K562 (cell line): ENCODE measurements at regions not wholly inside any gene's neighbourhood (a gene's known extent, or its start where the extent isn't known, plus 50 kb on each side); places are given as distances from the start of the nearest gene placed in this dataset.

Source experiments
- ARID2 ChIP-seq: fragments of 450-650 bp; IDR thresholded peaks from 2 replicates; pipeline ENCODE4 v1.6.1; 2017; ENCODE audit warnings: antibody characterized with exemption, mild to moderate bottlenecking
- EHMT2 ChIP-seq: fragments of 450-650 bp; IDR thresholded peaks from 2 replicates; pipeline ENCODE4 v1.6.1; 2018; ENCODE audit warnings: antibody characterized with exemption
- ELF1 ChIP-seq: fragments of 200-800 bp; sonication (Bioruptor generic); IDR thresholded peaks from 2 replicates; pipeline ENCODE4 v1.6.1; 2016; ENCODE audit warnings: missing genetic modification characterization, missing compliant biosample characterization
- ETV6 ChIP-seq, 3 experiments: fragments of 150-350 bp in 1 of 3; sonication (generic) in 1 of 3; formaldehyde crosslinking in 1 of 3; IDR thresholded peaks; 2 replicates each; pipeline versions ENCODE4 v1.6.1 to v1.8.0; 2014 to 2022; ENCODE audit warnings: borderline replicate concordance in 2 of 3, low read depth in 2 of 3, antibody characterized with exemption in 1 of 3, low read length in 1 of 3, mild to moderate bottlenecking in 1 of 3, missing genetic modification reagents in 1 of 3
- KAT8 ChIP-seq: fragments of 450-650 bp; IDR thresholded peaks from 2 replicates; pipeline ENCODE4 v1.6.1; 2016; ENCODE audit warnings: low read depth, mild to moderate bottlenecking
- KHSRP ChIP-seq: fragments of 450-650 bp; IDR thresholded peaks from 2 replicates; pipeline ENCODE4 v1.6.1; 2017
- MAZ ChIP-seq, 2 experiments: fragments of 450-650 bp in 1 of 2; sonication (generic) in 1 of 2; formaldehyde crosslinking; IDR thresholded peaks in 1 of 2; conservative IDR thresholded peaks in 1 of 2; 2 replicates each; pipeline versions ENCODE4 v1.4.0 to v1.5.0; 2020; ENCODE audit warnings: mild to moderate bottlenecking in 1 of 2, missing genetic modification reagents in 1 of 2
- MEF2A ChIP-seq: IDR thresholded peaks from 2 replicates; pipeline ENCODE4 v1.6.1; 2011; ENCODE audit warnings: low read depth, mild to moderate bottlenecking, low read length, moderate library complexity; ENCODE audit not compliant: control insufficient read depth
- MIER1 ChIP-seq: fragments of 450-650 bp; IDR thresholded peaks from 2 replicates; pipeline ENCODE4 v1.6.1; 2016; ENCODE audit warnings: antibody characterized with exemption, mild to moderate bottlenecking, low read depth
- PHB2 ChIP-seq: fragments of 450-650 bp; IDR thresholded peaks from 2 replicates; pipeline ENCODE4 v1.6.1; 2017; ENCODE audit warnings: low read depth
- PRPF4 ChIP-seq: fragments of 200-400 bp; formaldehyde crosslinking; IDR thresholded peaks from one replicate; pipeline ENCODE4 v1.6.1; 2017; ENCODE audit warnings: low read length, low read depth, mild to moderate bottlenecking; ENCODE audit not compliant: insufficient read depth, poor library complexity, severe bottlenecking
- PTRF ChIP-seq: fragments of 450-650 bp; IDR thresholded peaks from 2 replicates; pipeline ENCODE4 v1.6.1; 2016; ENCODE audit warnings: mild to moderate bottlenecking, missing genetic modification characterization, missing compliant biosample characterization
- SMAD4 ChIP-seq: fragments of 250-450 bp; sonication (Bioruptor Pico); conservative IDR thresholded peaks from 2 replicates; pipeline ENCODE4 v1.8.0; 2021; ENCODE audit warnings: inconsistent platforms, mild to moderate bottlenecking, moderate library complexity
- SMARCA5 ChIP-seq: fragments of 450-650 bp; IDR thresholded peaks from 2 replicates; pipeline ENCODE4 v1.6.1; 2016
- SREBF1 ChIP-seq: fragments of 150-350 bp; IDR thresholded peaks from 2 replicates; pipeline ENCODE4 v1.6.1; 2014; ENCODE audit warnings: antibody characterized with exemption, low read depth, low read length, borderline replicate concordance
- TAF7 ChIP-seq: fragments of 450-650 bp; IDR thresholded peaks from 2 replicates; pipeline ENCODE4 v1.6.1; 2016; ENCODE audit warnings: missing genetic modification characterization, missing compliant biosample characterization
- ZFP30 ChIP-seq: fragments of 250-450 bp; sonication (Bioruptor Pico); IDR thresholded peaks from 2 replicates; pipeline ENCODE4 v1.8.0; 2022; ENCODE audit warnings: moderate library complexity, mild to moderate bottlenecking, inconsistent platforms, borderline replicate concordance
- ZNF282 ChIP-seq: sonication (generic); formaldehyde crosslinking; IDR thresholded peaks from 2 replicates; pipeline ENCODE4 v1.8.1; 2023; ENCODE audit warnings: missing genetic modification reagents
- ZNF695 ChIP-seq: fragments of 450-650 bp; formaldehyde crosslinking; IDR thresholded peaks from 2 replicates; pipeline ENCODE4 v1.4.0; 2020; ENCODE audit warnings: mild to moderate bottlenecking, moderate library complexity
- ZNF830 ChIP-seq: fragments of 250-450 bp; sonication (Bioruptor Pico); IDR thresholded peaks from 2 replicates; pipeline ENCODE4 v1.5.0; 2021; ENCODE audit warnings: mild to moderate bottlenecking
- TF ChIP-seq, protein P1 (sequence below): fragments of 250-450 bp; sonication (Bioruptor Pico); IDR thresholded peaks from 2 replicates; pipeline ENCODE4 v1.8.0; 2021; ENCODE audit warnings: moderate library complexity, mild to moderate bottlenecking, inconsistent platforms
- TF ChIP-seq, protein P2 (sequence below): sonication (generic); formaldehyde crosslinking; IDR thresholded peaks from 2 replicates; pipeline ENCODE4 v1.8.0; 2022; ENCODE audit warnings: missing genetic modification reagents, mild to moderate bottlenecking, moderate library complexity, borderline replicate concordance
- TF ChIP-seq, protein P3 (sequence below), 2 experiments: fragments of 450-650 bp; IDR thresholded peaks; 2 replicates each; pipeline ENCODE4 v1.6.1; 2016
- TF ChIP-seq, protein P4 (sequence below): sonication (generic); formaldehyde crosslinking; IDR thresholded peaks from 2 replicates; pipeline ENCODE4 v1.8.0; 2022; ENCODE audit warnings: mild to moderate bottlenecking, missing genetic modification reagents

DNA sequence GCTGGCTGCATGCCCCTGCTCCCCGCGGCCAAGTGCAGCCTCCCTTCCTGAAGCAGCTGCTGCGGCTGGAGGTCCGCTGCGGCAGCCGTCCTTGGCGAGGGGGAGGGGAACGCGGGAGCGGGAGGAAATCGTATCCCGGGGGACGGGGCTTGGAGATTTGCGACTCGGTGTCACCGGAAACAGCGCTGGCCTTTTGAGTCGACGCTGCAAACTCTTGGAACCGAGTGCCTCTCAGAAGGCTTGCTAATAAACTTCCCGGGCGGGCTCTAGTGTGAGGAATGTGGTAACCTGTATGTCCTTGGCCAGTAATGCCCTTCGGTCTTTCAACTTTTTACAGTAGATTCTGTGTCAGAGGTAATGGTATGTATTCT is 82.7 kb downstream of the PTPDC1 start (continued):
- TF ChIP-seq PTRF (tag) (no peak), MEF2A (0 out of 2 replicates have a peak, but pooled peaks have one; percentile 25), SMARCA5 (no peak), ZNF695 (no peak), PRPF4 (peak; percentile 4), PHB2 (no peak), SREBF1 (no peak), TAF7 (tag) (no peak), ARID2 (no peak), ETV6 (IDR thresholded peaks at IDR 0.05; ENCODE audit: borderline replicate concordance in 1 of 2, low read depth in 2 of 2, low read length in 1 of 2) (no peak), ETV6 (CRISPR knock-in tag; IDR thresholded peaks at IDR 0.05; ENCODE audit: borderline replicate concordance) (no peak), KHSRP (no peak), SMAD4 (no peak), ELF1 (no peak; the same call in 1 of the 2 replicates), ZNF282 (CRISPR knock-in tag) (no peak), MAZ (CRISPR knock-in tag; conservative IDR thresholded peaks at IDR 0.05 in 1 of 2, IDR thresholded peaks at IDR 0.05 in 1 of 2) (peak in 1 of 2 experiments; percentile 13; a peak in 1 of 4 replicates), KAT8 (no peak), MIER1 (no peak), ZNF830 (CRISPR knock-in tag) (no peak), ZFP30 (CRISPR knock-in tag) (no peak), EHMT2 (no peak)
- TF ChIP-seq, protein P1, sequence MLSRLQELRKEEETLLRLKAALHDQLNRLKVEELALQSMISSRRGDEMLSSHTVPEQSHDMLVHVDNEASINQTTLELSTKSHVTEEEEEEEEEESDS = no peak
- TF ChIP-seq, protein P2, sequence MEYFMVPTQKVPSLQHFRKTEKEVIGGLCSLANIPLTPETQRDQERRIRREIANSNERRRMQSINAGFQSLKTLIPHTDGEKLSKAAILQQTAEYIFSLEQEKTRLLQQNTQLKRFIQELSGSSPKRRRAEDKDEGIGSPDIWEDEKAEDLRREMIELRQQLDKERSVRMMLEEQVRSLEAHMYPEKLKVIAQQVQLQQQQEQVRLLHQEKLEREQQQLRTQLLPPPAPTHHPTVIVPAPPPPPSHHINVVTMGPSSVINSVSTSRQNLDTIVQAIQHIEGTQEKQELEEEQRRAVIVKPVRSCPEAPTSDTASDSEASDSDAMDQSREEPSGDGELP (CRISPR knock-in tag) = peak; percentile 96
- TF ChIP-seq, protein P3, sequence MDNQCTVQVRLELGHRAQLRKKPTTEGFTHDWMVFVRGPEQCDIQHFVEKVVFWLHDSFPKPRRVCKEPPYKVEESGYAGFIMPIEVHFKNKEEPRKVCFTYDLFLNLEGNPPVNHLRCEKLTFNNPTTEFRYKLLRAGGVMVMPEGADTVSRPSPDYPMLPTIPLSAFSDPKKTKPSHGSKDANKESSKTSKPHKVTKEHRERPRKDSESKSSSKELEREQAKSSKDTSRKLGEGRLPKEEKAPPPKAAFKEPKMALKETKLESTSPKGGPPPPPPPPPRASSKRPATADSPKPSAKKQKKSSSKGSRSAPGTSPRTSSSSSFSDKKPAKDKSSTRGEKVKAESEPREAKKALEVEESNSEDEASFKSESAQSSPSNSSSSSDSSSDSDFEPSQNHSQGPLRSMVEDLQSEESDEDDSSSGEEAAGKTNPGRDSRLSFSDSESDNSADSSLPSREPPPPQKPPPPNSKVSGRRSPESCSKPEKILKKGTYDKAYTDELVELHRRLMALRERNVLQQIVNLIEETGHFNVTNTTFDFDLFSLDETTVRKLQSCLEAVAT (IDR thresholded peaks at IDR 0.05) = peak; percentile 27 to 75; a peak in 2 of 4 replicates
- TF ChIP-seq, protein P4, sequence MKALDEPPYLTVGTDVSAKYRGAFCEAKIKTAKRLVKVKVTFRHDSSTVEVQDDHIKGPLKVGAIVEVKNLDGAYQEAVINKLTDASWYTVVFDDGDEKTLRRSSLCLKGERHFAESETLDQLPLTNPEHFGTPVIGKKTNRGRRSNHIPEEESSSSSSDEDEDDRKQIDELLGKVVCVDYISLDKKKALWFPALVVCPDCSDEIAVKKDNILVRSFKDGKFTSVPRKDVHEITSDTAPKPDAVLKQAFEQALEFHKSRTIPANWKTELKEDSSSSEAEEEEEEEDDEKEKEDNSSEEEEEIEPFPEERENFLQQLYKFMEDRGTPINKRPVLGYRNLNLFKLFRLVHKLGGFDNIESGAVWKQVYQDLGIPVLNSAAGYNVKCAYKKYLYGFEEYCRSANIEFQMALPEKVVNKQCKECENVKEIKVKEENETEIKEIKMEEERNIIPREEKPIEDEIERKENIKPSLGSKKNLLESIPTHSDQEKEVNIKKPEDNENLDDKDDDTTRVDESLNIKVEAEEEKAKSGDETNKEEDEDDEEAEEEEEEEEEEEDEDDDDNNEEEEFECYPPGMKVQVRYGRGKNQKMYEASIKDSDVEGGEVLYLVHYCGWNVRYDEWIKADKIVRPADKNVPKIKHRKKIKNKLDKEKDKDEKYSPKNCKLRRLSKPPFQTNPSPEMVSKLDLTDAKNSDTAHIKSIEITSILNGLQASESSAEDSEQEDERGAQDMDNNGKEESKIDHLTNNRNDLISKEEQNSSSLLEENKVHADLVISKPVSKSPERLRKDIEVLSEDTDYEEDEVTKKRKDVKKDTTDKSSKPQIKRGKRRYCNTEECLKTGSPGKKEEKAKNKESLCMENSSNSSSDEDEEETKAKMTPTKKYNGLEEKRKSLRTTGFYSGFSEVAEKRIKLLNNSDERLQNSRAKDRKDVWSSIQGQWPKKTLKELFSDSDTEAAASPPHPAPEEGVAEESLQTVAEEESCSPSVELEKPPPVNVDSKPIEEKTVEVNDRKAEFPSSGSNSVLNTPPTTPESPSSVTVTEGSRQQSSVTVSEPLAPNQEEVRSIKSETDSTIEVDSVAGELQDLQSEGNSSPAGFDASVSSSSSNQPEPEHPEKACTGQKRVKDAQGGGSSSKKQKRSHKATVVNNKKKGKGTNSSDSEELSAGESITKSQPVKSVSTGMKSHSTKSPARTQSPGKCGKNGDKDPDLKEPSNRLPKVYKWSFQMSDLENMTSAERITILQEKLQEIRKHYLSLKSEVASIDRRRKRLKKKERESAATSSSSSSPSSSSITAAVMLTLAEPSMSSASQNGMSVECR (CRISPR knock-in tag) = peak; percentile 26; the same call in 1 of the 2 replicates
